CD4-positive, alpha-beta memory T cell (primary cell): ENCODE measurements at regions not wholly inside any gene's neighbourhood (a gene's known extent, or its start where the extent isn't known, plus 50 kb on each side); places are given as distances from the start of the nearest gene placed in this dataset.

Experiments used
- CTCF ChIA-PET: fragments of 350-600 bp; sonication (Branson Sonifier 250); formaldehyde crosslinking; loops from one replicate; lab custom pipeline; 2021; ENCODE audit warnings: inconsistent platforms; ENCODE audit not compliant: partially characterized antibody; lab: Charles Lee
- POLR2A ChIA-PET: fragments of 350-600 bp; sonication (Branson Sonifier 250); formaldehyde crosslinking; loops from one replicate; lab custom pipeline; 2021; ENCODE audit not compliant: partially characterized antibody; lab: Charles Lee
- DNase-seq, 5 donors: peaks; one replicate each; pipeline versions ENCODE4 v3.0.0 to v3.0.0-alpha.2; 2020 to 2022; ENCODE audit warnings: mixed read lengths in 1 of 5
- H3K27ac ChIP-seq: one replicate; pipeline ENCODE4 v1.7.0; 2013; ENCODE audit warnings: low read depth, low read length
- H3K27me3 ChIP-seq: 2 replicates; pipeline ENCODE4 v1.7.0; 2013; ENCODE audit warnings: mild to moderate bottlenecking, low read length, moderate library complexity; ENCODE audit not compliant: insufficient read depth
- H3K36me3 ChIP-seq: 2 replicates; pipeline ENCODE4 v1.7.0; 2013; ENCODE audit warnings: mild to moderate bottlenecking, low read length, moderate library complexity; ENCODE audit not compliant: insufficient read depth
- H3K4me1 ChIP-seq: 2 replicates; pipeline ENCODE4 v1.7.0; 2013; ENCODE audit warnings: mild to moderate bottlenecking, low read length, moderate library complexity; ENCODE audit not compliant: insufficient read depth
- H3K4me3 ChIP-seq, 2 donors: one replicate each; pipeline ENCODE4 v1.7.0; 2013; ENCODE audit warnings: low read length in 2 of 2, mild to moderate bottlenecking in 1 of 2
- H3K9me3 ChIP-seq, 2 donors: one replicate each; pipeline ENCODE4 v1.7.0; 2013; ENCODE audit warnings: low read length in 2 of 2, control low read depth in 1 of 2; ENCODE audit not compliant: control insufficient read depth in 1 of 2
- H3K27ac Mint-ChIP-seq, 7 donors: one replicate each; pipeline ENCODE4 v1.8.0; 2020 to 2021; ENCODE audit warnings: mixed read lengths in 7 of 7, mild to moderate bottlenecking in 6 of 7, inconsistent platforms in 3 of 7, moderate library complexity in 3 of 7
- H3K27me3 Mint-ChIP-seq, 2 donors: one replicate each; pipeline ENCODE4 v1.8.0; 2020 to 2021; ENCODE audit warnings: mixed read lengths in 2 of 2
- H3K36me3 Mint-ChIP-seq, 2 donors: one replicate each; pipeline ENCODE4 v1.8.0; 2020 to 2021; ENCODE audit warnings: mixed read lengths in 2 of 2, inconsistent platforms in 1 of 2, mild to moderate bottlenecking in 1 of 2
- H3K4me1 Mint-ChIP-seq, 4 donors: one replicate each; pipeline ENCODE4 v1.8.0; 2020 to 2021; ENCODE audit warnings: mixed read lengths in 4 of 4, mild to moderate bottlenecking in 1 of 4
- H3K4me3 Mint-ChIP-seq, 8 donors: one replicate each; pipeline ENCODE4 v1.8.0; 2020 to 2021; ENCODE audit warnings: mixed read lengths in 8 of 8, mild to moderate bottlenecking in 7 of 8, moderate library complexity in 6 of 8, inconsistent platforms in 3 of 8
- H3K9me3 Mint-ChIP-seq, 8 donors: one replicate each; pipeline ENCODE4 v1.8.0; 2020 to 2021; ENCODE audit warnings: mixed read lengths in 8 of 8, mild to moderate bottlenecking in 5 of 8, inconsistent platforms in 3 of 8, moderate library complexity in 1 of 8
- intact Hi-C: fragments of 100-400 bp; cut with micrococcal nuclease; formaldehyde crosslinking; loops from one replicate; pipeline ENCODE4 v1.15.1; 2023

- intact Hi-C loops: no loop called here
- Histone ChIP-seq H3K27ac (no peak overlapping the region), H3K4me3 (no peak overlapping the region), H3K36me3 (no peaks in the 10 kb centered on the region), H3K9me3 (no peaks in the 10 kb centered on the region), H3K27me3 (no peaks in the 10 kb centered on the region), H3K4me1 (no peaks in the 10 kb centered on the region)
- Mint-ChIP-seq H3K4me1 (no peaks in the 10 kb centered on the region), H3K9me3 (peaks cover 0 to 4% (median 0%) of the 10 kb centered on the region in 8 donors), H3K36me3 (no peaks in the 10 kb centered on the region), H3K27me3 (peaks cover 5 to 11% of the 10 kb centered on the region in 2 donors), H3K4me3 (no peak overlapping the region), H3K27ac (no peak overlapping the region)
- no peak for DNase-seq
- POLR2A ChIA-PET: no interaction called here
- CTCF ChIA-PET: interaction anchor here (0.6 kb wide), 1 partner anchor 114 kb away, joined by 3 read pairs; no protein-coding TSS in a partner anchor
These were observed 203.7 kb downstream of the LARP7 start for GRCh38 chr4:112840619-112841018.

DNA sequence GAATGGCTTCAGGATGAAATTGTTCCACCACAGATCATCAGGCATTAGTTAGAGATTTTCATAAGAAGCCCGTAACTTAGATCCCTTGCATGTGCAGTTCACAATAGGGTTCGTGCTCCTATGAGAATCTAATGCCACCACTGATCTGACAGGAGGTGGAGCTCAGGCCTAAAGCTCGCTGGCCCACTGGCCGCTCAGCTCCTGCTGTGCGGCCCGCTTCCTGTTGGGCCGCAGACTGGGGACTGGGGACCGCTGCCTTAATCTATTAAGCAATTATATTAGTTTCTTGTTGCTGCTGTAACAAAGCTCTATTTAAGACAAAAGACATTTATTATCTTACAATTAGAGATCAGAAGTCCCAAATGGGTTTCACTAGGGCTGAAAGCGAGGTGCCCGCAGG is 205.6 kb downstream of the LARP7 start:
- no peaks in the 10 kb centered on the region for H3K36me3 Mint-ChIP-seq
- Histone ChIP-seq H3K27me3 (no peaks in the 10 kb centered on the region), H3K36me3 (no peaks in the 10 kb centered on the region), H3K4me1 (no peaks in the 10 kb centered on the region), H3K9me3 (no peaks in the 10 kb centered on the region), H3K27ac (no peak overlapping the region), H3K4me3 (no peak overlapping the region)
- intact Hi-C loops: no loop called here
- H3K27ac Mint-ChIP-seq: no peak overlapping the region
- no peak for DNase-seq
- H3K4me1 Mint-ChIP-seq: peaks cover 0 to 3% (median 0%) of the 10 kb centered on the region in 4 donors
- H3K9me3 Mint-ChIP-seq: peaks cover 0 to 3% (median 0%) of the 10 kb centered on the region in 8 donors
- ChIA-PET POLR2A (no interaction called here), CTCF (no interaction called here)
- H3K4me3 Mint-ChIP-seq: no peak overlapping the region
- H3K27me3 Mint-ChIP-seq: peaks cover 5 to 11% of the 10 kb centered on the region in 2 donors

GRCh38 chr4:112845386-112845785 is 204.1 kb upstream of the ANK2 start:
- H3K27ac Mint-ChIP-seq: no peak overlapping the region
- intact Hi-C loops: no loop called here
- no peaks in the 10 kb centered on the region for H3K36me3 ChIP-seq
- H3K4me1 ChIP-seq: no peaks in the 10 kb centered on the region
- no peak for DNase-seq
- H3K36me3 Mint-ChIP-seq: no peaks in the 10 kb centered on the region
- peaks cover 0 to 3% (median 0%) of the 10 kb centered on the region in 8 donors for H3K9me3 Mint-ChIP-seq
- H3K4me3 ChIP-seq: no peak overlapping the region
- no peaks in the 10 kb centered on the region for H3K9me3 ChIP-seq
- CTCF ChIA-PET: no interaction called here
- POLR2A ChIA-PET: no interaction called here
- H3K4me3 Mint-ChIP-seq: no peak overlapping the region
- H3K27me3 Mint-ChIP-seq: peaks cover 3 to 5% of the 10 kb centered on the region in 2 donors
- H3K27me3 ChIP-seq: no peaks in the 10 kb centered on the region
- H3K27ac ChIP-seq: no peak overlapping the region
- peaks cover 0 to 3% (median 0%) of the 10 kb centered on the region in 4 donors for H3K4me1 Mint-ChIP-seq

GRCh38 chr4:112847045-112847444 is 202.4 kb upstream of the ANK2 start:
- Histone ChIP-seq H3K27me3 (no peaks in the 10 kb centered on the region), H3K4me3 (no peak overlapping the region), H3K36me3 (no peaks in the 10 kb centered on the region), H3K27ac (no peak overlapping the region), H3K4me1 (no peaks in the 10 kb centered on the region), H3K9me3 (no peaks in the 10 kb centered on the region)
- ChIA-PET POLR2A (no interaction called here), CTCF (no interaction called here)
- H3K27me3 Mint-ChIP-seq: peaks cover 0 to 3% of the 10 kb centered on the region in 2 donors
- intact Hi-C loops: no loop called here
- no peak for DNase-seq
- H3K36me3 Mint-ChIP-seq: no peaks in the 10 kb centered on the region
- peaks cover 0 to 3% (median 0%) of the 10 kb centered on the region in 4 donors for H3K4me1 Mint-ChIP-seq
- no peak overlapping the region for H3K4me3 Mint-ChIP-seq
- peaks cover 0 to 3% (median 0%) of the 10 kb centered on the region in 8 donors for H3K9me3 Mint-ChIP-seq
- no peak overlapping the region for H3K27ac Mint-ChIP-seq

- Mint-ChIP-seq H3K27ac (no peak overlapping the region), H3K36me3 (no peaks in the 10 kb centered on the region), H3K9me3 (peaks cover 0 to 3% (median 0%) of the 10 kb centered on the region in 8 donors), H3K4me3 (no peak overlapping the region), H3K27me3 (peaks cover 0 to 3% of the 10 kb centered on the region in 2 donors), H3K4me1 (peaks cover 0 to 3% (median 0%) of the 10 kb centered on the region in 4 donors)
- CTCF ChIA-PET: no interaction called here
- no peaks in the 10 kb centered on the region for H3K36me3 ChIP-seq
- H3K4me1 ChIP-seq: no peaks in the 10 kb centered on the region
- DNase-seq: no peak
- H3K4me3 ChIP-seq: no peak overlapping the region
- H3K27ac ChIP-seq: no peak overlapping the region
- POLR2A ChIA-PET: no interaction called here
- intact Hi-C loops: no loop called here
- H3K27me3 ChIP-seq: no peaks in the 10 kb centered on the region
- no peaks in the 10 kb centered on the region for H3K9me3 ChIP-seq
These were observed 201.7 kb upstream of the ANK2 start for GRCh38 chr4:112847781-112848180.

GRCh38 chr4:112848911-112849310 is 200.5 kb upstream of the ANK2 start:
- CTCF ChIA-PET: no interaction called here

DNA sequence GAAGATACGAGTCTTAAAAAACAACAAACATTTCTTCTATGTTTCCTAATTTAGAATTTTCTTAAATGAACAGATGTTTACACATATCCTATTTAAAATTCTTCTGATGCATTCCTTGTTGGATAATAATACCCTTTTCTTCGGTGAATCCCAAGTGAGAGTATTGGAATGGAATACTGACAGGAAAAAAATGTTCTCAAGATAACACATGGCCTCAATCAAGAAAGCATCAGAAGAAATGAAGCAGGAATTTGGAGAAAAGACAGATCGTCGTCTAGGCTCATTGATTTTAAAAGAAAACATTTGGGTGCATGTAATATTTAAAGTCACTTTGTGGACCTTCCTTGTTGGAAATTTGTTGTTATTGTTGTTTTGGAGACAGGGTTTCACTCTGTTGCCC is 196.9 kb upstream of the ANK2 start:
- POLR2A ChIA-PET: no interaction called here

More at GRCh38 chr4:112848911-112849310, 200.5 kb upstream of the ANK2 start:
- POLR2A ChIA-PET: no interaction called here
- Histone ChIP-seq H3K4me3 (no peak overlapping the region), H3K36me3 (no peaks in the 10 kb centered on the region), H3K4me1 (no peaks in the 10 kb centered on the region), H3K27ac (no peak overlapping the region), H3K27me3 (no peaks in the 10 kb centered on the region), H3K9me3 (no peaks in the 10 kb centered on the region)
- Mint-ChIP-seq H3K36me3 (no peaks in the 10 kb centered on the region), H3K27me3 (peaks cover 0 to 3% of the 10 kb centered on the region in 2 donors), H3K27ac (no peak overlapping the region), H3K9me3 (peaks cover 0 to 3% (median 0%) of the 10 kb centered on the region in 8 donors), H3K4me3 (no peak overlapping the region), H3K4me1 (peaks cover 0 to 3% (median 0%) of the 10 kb centered on the region in 4 donors)
- intact Hi-C loops: no loop called here
- DNase-seq: no peak

More for the DNA sequence above, 196.9 kb upstream of the ANK2 start:
- H3K4me3 ChIP-seq: no peak overlapping the region
- no peak for DNase-seq
- no peaks in the 10 kb centered on the region for H3K27me3 ChIP-seq
- H3K27ac ChIP-seq: no peak overlapping the region
- Mint-ChIP-seq H3K4me3 (no peak overlapping the region), H3K27ac (no peak overlapping the region), H3K4me1 (no peaks in the 10 kb centered on the region), H3K36me3 (no peaks in the 10 kb centered on the region), H3K9me3 (peaks cover 0 to 3% (median 0%) of the 10 kb centered on the region in 8 donors), H3K27me3 (peaks cover 0 to 4% of the 10 kb centered on the region in 2 donors)
- no peaks in the 10 kb centered on the region for H3K36me3 ChIP-seq
- no peaks in the 10 kb centered on the region for H3K9me3 ChIP-seq
- CTCF ChIA-PET: no interaction called here
- intact Hi-C loops: no loop called here
- H3K4me1 ChIP-seq: no peaks in the 10 kb centered on the region
